Transverse colon (tissue), 4 donors: ENCODE measurements at regions not wholly inside any gene's neighbourhood (a gene's known extent, or its start where the extent isn't known, plus 50 kb on each side); places are given as distances from the start of the nearest gene placed in this dataset.

Experiments used
- DNase-seq: peaks from one replicate; pipeline ENCODE4 v3.0.0-alpha.2; 2019
- H3K27ac ChIP-seq, 4 donors: fragments of 200-600 bp; sonication (generic); 2 replicates each; pipeline ENCODE4 v1.5.1; 2016 to 2018; ENCODE audit warnings: inconsistent platforms in 4 of 4
- H3K27me3 ChIP-seq: fragments of 200-600 bp; sonication (generic); 2 replicates; pipeline ENCODE4 v1.5.1; 2017; ENCODE audit warnings: inconsistent platforms
- H3K36me3 ChIP-seq, 4 donors: fragments of 200-600 bp; sonication (generic); 2 replicates each; pipeline ENCODE4 v1.5.1; 2017 to 2019; ENCODE audit warnings: inconsistent platforms in 4 of 4
- H3K4me1 ChIP-seq, 4 donors: fragments of 200-600 bp; sonication (generic); 2 replicates each; pipeline ENCODE4 v1.5.1; 2017 to 2020; ENCODE audit warnings: inconsistent platforms in 4 of 4
- H3K4me3 ChIP-seq, 4 donors: fragments of 200-600 bp; sonication (generic); 1 replicate in 1 of 4; 2 replicates in 3 of 4; pipeline versions ENCODE4 v1.5.1 to v1.6.1; 2017 to 2019; ENCODE audit warnings: inconsistent platforms in 4 of 4
- H3K9me3 ChIP-seq, 2 donors: fragments of 200-600 bp; sonication (generic); 2 replicates each; pipeline ENCODE4 v1.5.1; 2017 to 2019; ENCODE audit warnings: inconsistent platforms in 2 of 2
- CTCF ChIP-seq, 5 experiments: fragments of 200-600 bp in 3 of 5; fragments of 450-650 bp in 2 of 5; sonication (generic) in 3 of 5; IDR thresholded peaks; 1 replicate in 2 of 5; 2 replicates in 3 of 5; pipeline ENCODE4 v1.5.1; 2016 to 2017; ENCODE audit warnings: antibody characterized with exemption in 5 of 5, inconsistent platforms in 3 of 5, mild to moderate bottlenecking in 2 of 5, moderate library complexity in 1 of 5
- EP300 ChIP-seq: sonication (generic); formaldehyde crosslinking; IDR thresholded peaks from one replicate; pipeline ENCODE4 v1.6.1; 2017; ENCODE audit warnings: antibody characterized with exemption, low read depth
- POLR2A ChIP-seq: fragments of 450-650 bp; IDR thresholded peaks from one replicate; pipeline ENCODE4 v1.6.1; 2016; ENCODE audit warnings: antibody characterized with exemption, mild to moderate bottlenecking, moderate library complexity
- POLR2AphosphoS5 ChIP-seq, 3 donors: sonication (generic); formaldehyde crosslinking; IDR thresholded peaks; one replicate each; pipeline ENCODE4 v1.6.1; 2016; ENCODE audit warnings: antibody characterized with exemption in 3 of 3
- WGBS, 2 donors: methylation state at CpG; one replicate each; pipeline ENCODE4 v1.1.5; 2018; ENCODE audit warnings: low coverage in 1 of 2; 5-methylcytosine and 5-hydroxymethylcytosine counted together
- in situ Hi-C, 4 donors: fragments of 200-750 bp; cut with MboI; loops; one replicate each; pipeline versions ENCODE4 v1.15.0 to v1.15.1; 2017; ENCODE audit warnings: low sequenced_read_pairs in 3 of 4, low pct_ligation_motif_present in 1 of 4, low pct_unique_long_range_greater_than_20kb in 1 of 4
- intact Hi-C: fragments of 100-400 bp; cut with DNase I; formaldehyde crosslinking; loops from one replicate; pipeline ENCODE4 v1.15.1; 2023; ENCODE audit warnings: low total_unique reads

GRCh38 chr13:104004572-104004971 lies 938.4 kb upstream of the SLC10A2 start:
- TF ChIP-seq POLR2A = no peak
- no peak for TF ChIP-seq POLR2AphosphoS5 (IDR thresholded peaks at IDR 0.05)
- TF ChIP-seq EP300 = no peak
- TF ChIP-seq CTCF (IDR thresholded peaks at IDR 0.05) = no peak
- in situ Hi-C loops = no loop called here
- H3K27me3 ChIP-seq = no peaks in the 10 kb centered on the region
- 83 to 88% methylated on average over 1 of the region's 1 CpG for WGBS, 2 donors
- no peak overlapping the region for H3K4me3 ChIP-seq
- no peaks in the 10 kb centered on the region for H3K4me1 ChIP-seq
- H3K9me3 ChIP-seq = no peaks in the 10 kb centered on the region
- no peak overlapping the region for H3K27ac ChIP-seq
- H3K36me3 ChIP-seq = no peaks in the 10 kb centered on the region
- no peak for DNase-seq
- intact Hi-C loops = no loop called here

- intact Hi-C loops (no loop called here), in situ Hi-C loops (no loop called here)
- DNase-seq = no peak
- no peaks in the 10 kb centered on the region for H3K4me1 ChIP-seq
- no peaks in the 10 kb centered on the region for H3K36me3 ChIP-seq
- H3K4me3 ChIP-seq = no peak overlapping the region
- 29 to 39% methylated on average over 1 of the region's 1 CpG for WGBS, 2 donors
- no peak overlapping the region for H3K27ac ChIP-seq
- H3K9me3 ChIP-seq = no peaks in the 10 kb centered on the region
- TF ChIP-seq EP300 (no peak), POLR2A (no peak), CTCF (IDR thresholded peaks at IDR 0.05) (no peak), POLR2AphosphoS5 (IDR thresholded peaks at IDR 0.05) (no peak)
- no peaks in the 10 kb centered on the region for H3K27me3 ChIP-seq
Measured at GRCh38 chr13:104002216-104002615, 936.0 kb upstream of the SLC10A2 start.

GRCh38 chr13:104001766-104002165 lies 935.5 kb upstream of the SLC10A2 start:
- intact Hi-C loops = no loop called here
- Histone ChIP-seq H3K36me3 (no peaks in the 10 kb centered on the region), H3K4me1 (no peaks in the 10 kb centered on the region), H3K4me3 (no peak overlapping the region), H3K9me3 (no peaks in the 10 kb centered on the region), H3K27me3 (no peaks in the 10 kb centered on the region), H3K27ac (no peak overlapping the region)
- TF ChIP-seq CTCF (IDR thresholded peaks at IDR 0.05) = no peak
- no peak for TF ChIP-seq EP300
- no peak for TF ChIP-seq POLR2AphosphoS5 (IDR thresholded peaks at IDR 0.05)
- TF ChIP-seq POLR2A = no peak
- in situ Hi-C loops = no loop called here
- DNase-seq = no peak
- WGBS, 2 donors = 54 to 71% methylated on average over 3 of the region's 3 CpGs

GRCh38 chr13:103996733-103997132 lies 930.5 kb upstream of the SLC10A2 start:
- Histone ChIP-seq H3K27me3 (no peaks in the 10 kb centered on the region), H3K36me3 (no peaks in the 10 kb centered on the region), H3K27ac (no peak overlapping the region), H3K4me3 (no peak overlapping the region), H3K9me3 (no peaks in the 10 kb centered on the region), H3K4me1 (no peaks in the 10 kb centered on the region)
- in situ Hi-C loops (no loop called here), intact Hi-C loops (no loop called here)
- TF ChIP-seq EP300 (no peak), POLR2A (no peak), CTCF (IDR thresholded peaks at IDR 0.05) (no peak), POLR2AphosphoS5 (IDR thresholded peaks at IDR 0.05) (no peak)
- 16 to 48% methylated on average over 2 to 4 of the region's 4 CpGs for WGBS, 2 donors
- no peak for DNase-seq
